ENCODE measurements at regions not wholly inside any gene's neighbourhood (a gene's known extent, or its start where the extent isn't known, plus 50 kb on each side); places are given as distances from the start of the nearest gene placed in this dataset.

- TF ChIP-seq FOS (IDR thresholded peaks at IDR 0.05; ENCODE audit: borderline replicate concordance, extremely low read depth, insufficient read length) (no peak), ZNF384 (IDR thresholded peaks at IDR 0.05; ENCODE audit: borderline replicate concordance, low read depth, low read length) (no peak)
Measured at GRCh38 chr10:62964026-62964425, 147.9 kb upstream of the EGR2 start.
